HG03135 (cell line): ENCODE measurements at regions not wholly inside any gene's neighbourhood (a gene's known extent, or its start where the extent isn't known, plus 50 kb on each side); places are given as distances from the start of the nearest gene placed in this dataset.

Experiments used
- ATAC-seq: cut with Tn5 transposase; IDR thresholded peaks from one replicate; pipeline ENCODE4 v1.9.1; 2021; ENCODE audit warnings: mild to moderate bottlenecking, moderate library complexity; ENCODE audit not compliant: unreplicated experiment

DNA sequence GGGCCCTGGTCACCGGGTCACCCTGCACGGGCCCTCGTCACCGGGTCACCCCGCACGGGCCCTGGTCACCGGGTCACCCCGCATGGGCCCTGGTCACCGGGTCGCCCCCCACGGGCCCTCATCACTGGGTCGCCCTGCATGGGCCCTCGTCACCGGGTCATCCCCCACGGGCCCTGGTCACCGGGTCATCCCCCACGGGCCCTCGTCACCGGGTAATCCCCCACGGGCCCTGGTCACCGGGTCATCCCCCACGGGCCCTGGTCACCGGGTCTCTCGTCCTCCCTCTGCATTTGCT lies 77.6 kb downstream of the RIPK4 start:
- no peak for ATAC-seq

DNA sequence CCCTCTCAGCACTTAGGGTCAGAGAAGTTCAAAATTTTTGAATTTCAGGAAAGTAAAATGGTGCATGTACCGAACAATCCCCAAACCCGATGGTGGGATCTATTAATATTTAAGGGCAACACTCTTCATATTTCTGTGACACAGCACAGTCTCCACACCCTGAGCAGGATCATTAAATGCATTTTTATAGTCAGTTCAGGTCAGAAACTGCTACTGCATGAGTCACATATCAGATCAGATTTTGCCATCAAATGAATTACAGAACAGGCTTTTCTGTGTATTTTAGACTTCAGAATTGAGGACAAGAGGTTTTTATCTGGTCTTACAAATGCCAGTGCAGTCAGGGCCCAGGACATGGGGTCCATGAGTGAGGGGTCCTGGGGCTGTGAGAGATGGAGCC lies 79.2 kb downstream of the RIPK4 start:
- no peak for ATAC-seq

DNA sequence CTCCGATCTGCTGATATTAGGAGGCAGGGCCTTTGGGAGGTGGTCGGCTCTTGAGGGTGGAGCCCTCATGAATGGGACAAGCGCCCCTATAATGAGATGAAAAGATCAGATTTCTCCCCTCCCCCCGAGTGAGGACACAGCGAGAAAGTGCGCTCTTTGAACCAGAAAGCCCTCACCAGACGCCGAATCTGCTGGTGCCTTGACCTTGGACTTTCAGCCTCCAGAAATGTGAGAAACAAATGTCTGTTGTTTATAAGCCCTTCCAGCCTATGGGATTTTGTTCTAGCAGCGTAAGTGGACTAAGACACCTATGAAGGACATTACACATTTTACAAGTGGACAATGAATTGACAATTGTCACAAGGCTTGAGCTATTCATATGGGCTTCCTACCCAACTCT lies 80.2 kb downstream of the RIPK4 start:
- ATAC-seq = no peak

DNA sequence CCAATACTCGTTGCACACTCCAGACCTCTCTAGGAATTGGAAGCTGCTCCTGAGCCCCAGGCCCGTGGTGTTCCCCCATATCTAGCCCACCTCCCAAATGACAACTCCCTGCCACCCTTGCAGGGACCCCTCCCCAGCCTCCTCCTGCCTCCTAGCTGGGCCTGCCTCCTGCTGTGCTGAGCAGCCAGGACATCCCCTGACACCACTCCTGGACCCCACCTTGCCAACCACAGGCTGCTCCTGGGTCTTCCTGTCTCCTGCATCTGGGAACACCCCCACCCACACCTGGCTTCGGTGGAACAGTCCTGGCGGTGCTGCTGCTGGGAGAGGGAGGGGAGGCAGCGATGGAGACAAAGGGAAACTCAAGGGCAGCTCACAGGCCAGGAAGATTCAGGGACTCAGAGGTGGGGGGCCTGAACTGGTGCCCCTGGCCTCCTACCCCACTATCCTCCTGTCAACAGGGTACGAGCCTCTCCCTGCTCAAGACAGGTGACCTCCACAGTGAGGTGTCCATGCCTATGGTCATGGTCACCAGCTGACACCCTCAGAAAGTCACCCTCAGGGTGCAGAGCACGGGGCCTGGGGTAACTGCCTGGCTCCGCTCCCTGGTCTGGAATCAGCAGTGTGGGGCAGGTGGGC lies 81.2 kb downstream of the RIPK4 start:
- ATAC-seq = no peak

DNA sequence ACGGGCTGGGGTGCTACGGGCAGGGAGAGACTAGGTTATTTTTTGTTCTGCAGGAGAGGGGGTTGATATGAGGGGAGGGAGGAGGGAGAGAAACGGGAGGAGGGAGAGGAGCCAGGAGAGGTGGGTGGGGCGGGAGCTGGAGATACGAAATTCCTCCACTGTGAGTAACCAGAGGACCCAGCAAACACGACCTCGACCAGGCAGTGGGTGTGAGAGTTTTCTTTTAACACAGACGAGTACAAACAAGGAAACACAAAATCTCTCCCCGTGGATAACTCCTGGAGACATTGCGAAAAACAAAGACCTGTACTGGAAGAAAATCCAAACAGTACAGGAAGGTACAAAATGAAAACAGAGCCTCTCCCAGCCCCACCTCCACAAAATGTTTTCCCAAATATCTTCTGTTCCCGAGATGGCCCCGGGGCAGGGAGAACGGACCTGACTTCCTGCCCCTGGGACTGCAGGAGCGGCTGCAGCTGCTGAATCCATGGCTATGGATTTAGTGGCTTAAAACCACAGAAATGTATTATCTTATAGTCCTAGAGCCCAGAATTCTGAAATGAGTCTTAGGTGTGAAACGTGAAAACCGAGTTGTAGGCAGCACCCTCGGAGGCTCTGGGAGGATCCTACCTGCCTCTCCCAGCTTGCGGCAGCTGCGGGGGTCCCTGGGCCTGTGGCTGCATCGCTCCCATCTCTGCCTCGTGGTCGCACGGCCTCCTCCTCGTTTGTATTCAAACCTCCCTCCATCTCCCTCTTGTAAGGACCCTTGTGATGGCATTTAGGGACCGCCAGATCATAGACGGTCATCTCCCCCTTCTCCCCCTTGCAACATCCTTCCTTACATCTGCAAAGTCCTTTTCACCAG lies 82.2 kb downstream of the RIPK4 start:
- no peak for ATAC-seq

DNA sequence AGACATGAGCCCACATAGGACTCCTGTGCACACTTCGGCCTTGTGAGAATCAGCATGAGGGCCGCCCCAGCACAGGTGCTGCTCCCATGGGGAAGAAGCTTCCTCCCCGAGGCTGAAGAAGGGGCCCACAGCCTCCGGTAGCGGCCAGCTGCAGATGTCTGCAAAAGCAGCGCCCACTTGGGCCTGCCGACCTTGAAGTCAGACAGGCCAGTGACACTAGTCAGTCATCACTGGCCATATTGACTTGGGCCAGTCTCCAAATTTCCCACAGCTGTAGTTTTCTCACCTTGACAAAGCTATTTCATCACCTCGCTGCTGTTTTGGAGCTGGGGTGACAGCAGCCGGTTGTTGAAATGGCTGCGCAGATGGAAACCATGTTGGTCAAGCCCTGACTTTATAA lies 83.0 kb downstream of the RIPK4 start:
- no peak for ATAC-seq

DNA sequence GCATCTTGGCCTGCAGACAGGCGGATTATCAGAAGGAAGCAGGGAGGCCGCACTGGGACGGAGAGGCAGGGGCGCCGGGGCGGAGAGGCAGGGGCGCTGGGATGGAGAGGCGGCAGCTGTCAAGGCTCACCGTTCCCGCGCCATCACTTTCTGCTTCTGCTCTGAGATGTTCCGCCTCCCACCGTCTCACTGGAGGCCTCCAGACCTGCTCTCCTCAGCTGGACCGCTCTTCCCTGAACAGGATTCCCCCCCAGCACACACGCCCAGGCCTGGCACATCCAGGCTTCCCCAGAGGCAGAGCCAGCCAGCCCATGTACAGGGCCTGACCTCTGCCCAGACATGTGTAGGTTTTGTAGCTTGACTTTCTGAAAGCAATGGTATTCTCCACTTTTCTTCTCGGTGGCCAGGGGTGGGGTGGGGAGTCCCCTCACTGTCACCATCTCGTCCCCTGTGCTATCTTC lies 84.1 kb downstream of the RIPK4 start:
- no peak for ATAC-seq

DNA sequence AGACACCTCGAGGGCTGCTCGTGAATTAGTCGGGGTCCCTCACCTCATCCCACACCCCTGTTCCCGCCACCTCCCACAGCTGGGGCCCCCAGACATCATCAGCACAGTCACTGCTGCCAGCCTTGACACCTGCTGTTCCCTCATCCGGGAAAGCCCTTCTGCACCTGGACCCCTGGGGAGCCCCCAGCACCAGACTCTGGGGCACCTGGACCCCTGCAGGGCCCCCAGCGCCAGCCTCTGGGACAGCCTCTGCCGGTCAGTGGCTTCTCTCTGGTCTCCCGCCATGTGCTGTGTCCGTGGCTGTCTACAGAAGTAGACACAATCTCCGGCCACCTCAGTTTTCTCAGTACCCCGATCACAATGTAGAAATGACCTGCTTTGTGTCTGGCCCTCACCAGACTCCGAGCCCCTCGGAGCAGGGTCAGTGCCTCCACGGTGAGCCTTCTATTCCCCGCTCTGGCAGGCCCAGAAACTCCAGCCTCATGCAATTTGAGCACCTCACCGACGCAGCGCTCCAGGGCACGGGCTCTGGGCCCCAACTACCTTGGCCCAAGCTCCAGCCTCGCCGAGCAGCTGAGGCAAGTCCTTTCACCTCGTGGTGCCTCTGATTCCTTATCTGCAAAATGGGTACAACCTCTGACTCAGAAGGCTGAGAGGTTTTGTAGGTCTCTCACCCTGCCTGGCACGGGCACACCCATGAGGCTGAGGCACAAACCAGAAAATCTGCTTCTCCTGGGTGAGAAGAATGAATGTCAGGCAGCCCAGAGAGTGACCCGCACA lies 84.7 kb downstream of the RIPK4 start:
- no peak for ATAC-seq

DNA sequence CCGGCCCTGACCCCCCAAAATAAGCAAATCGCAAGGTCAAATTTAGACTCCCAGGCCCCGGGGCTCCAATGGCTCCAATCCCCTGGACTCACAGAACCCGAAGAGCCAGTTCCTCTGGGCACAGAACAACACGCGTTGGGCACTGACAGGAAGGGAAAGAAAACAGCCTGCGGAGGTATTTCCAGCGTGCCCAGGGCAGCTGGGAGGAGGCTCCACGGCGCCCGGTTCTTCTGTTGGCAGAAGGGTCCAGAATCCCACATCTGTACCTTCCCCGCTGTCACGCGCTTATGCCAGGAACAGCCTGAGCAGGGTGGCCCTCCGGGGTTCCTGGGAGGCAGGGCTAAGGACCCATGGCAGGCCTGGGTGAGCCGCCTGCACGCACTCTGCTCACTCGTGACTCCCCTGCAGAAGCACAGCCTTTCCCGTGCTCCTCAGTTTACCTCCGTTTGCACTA lies 85.5 kb downstream of the RIPK4 start:
- ATAC-seq = no peak

DNA sequence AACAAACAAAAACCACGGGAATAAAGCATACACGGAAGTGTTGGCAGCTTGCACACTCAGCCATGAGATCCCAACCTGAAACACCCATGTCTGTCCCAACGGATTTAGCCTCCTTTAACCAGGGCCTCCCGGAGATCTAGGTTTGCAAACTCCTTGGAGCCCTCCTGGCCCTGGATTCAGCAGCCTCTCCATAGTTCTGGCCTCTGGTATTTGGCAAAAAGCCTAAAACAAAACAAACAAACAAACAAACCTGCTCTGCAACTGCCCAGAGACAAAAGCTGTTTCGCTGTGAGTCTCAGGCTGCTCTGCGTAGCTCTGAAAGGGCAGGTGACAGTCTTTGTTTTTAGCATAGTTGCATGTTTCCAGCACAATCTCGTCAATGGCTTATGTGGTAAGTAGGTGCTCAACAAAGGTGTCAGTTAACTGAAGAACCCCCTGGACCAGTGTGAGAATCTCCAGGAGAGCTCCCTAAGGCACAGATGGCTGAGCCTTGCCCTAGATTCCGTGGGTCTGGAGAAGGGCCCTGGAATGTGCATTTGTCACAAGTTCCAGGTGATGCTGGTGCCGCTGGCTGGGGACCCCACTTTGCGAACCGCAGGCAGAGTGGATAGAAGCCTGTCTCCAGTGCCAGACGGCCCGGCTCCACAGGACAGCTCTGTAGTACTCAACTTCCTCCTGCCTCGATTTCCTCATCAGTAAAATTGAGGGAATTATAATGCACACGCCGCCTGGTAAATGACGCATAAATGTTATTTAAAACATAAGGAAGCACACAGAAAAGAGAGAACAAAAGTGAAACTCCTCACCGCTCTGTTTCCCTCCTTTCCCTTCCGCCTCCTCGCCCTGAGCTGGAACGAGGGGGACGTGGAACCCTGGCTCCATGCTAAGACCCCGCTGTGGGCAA lies 86.2 kb downstream of the RIPK4 start:
- ATAC-seq = no peak

DNA sequence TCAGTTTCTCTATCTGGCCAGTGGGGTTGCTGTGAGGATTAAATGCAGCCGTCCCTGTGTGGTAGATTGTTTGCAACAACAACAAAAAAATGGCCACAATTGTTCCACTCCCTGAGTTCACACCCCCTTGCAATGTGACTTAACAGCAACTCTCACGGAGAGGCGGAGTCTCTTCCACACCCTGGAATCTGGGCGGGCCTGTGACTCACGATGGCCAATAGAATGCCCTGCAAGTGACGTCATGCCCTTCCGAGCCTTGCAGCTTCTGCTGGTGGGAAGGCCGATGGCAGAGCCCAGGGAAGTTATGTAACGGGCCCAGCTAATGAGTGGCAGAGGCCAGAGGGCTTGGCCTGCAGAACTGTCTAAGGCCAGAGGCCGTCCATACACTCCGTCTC lies 87.9 kb downstream of the RIPK4 start:
- no peak for ATAC-seq

DNA sequence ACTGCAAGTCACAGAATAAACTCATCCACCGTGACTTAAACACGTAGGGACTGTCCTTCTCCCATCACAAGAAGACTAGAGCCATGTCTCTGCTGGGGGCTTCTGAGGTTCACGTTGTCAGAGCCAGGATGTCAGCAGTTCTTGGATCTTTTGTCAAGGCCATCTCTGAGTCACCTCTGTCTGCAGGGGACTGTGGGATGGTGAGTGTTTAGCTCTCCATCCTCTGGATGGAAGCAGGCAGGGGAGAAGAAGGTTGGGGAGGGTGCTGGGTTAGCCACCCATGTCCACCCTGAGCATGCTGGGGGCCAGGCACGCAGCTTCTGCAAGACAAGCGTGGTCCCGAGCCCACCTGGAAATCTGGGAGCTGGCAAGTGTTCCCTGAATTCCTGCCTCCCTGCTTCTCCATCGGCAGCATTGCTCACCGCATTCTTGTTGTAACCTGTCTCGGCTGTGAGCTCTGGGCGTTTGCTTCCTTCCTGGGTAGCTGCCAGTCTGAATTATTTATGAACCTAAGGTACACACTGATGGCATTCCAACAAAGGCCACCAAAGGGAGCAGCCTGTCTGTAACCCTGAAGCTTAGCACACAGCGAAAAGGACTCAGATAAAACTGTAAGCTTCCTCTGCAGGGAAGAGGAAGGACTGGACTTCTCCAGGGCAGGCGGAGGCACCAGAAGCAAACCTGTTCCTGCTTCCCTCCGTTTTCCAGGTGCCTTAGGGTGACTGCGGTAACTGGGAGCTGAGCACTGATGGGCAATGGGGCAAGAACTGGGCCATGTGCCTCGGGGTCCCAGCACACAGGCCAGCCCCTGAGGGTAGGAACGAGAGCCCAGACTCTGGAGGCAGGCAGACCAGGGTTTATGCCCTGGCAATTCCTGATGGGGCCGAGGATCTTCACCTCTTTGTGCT lies 88.6 kb downstream of the RIPK4 start:
- no peak for ATAC-seq

DNA sequence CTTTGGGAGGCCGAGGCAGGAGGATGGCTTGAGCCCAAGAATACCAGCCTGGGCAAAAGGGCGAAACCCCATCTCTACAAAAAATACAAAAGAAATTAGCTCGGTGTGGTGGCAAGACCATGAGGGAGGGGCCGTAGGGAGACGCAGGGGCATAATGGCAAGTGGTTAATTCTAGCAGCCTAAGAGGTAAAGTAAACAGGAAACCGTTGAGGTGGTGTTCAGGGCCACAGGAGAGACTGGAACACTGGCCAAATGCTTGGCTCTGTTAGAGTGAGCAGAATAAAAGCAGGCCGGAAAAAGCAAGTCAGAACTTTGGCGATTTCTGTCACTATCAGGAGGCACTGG lies 89.2 kb downstream of the RIPK4 start:
- no peak for ATAC-seq

DNA sequence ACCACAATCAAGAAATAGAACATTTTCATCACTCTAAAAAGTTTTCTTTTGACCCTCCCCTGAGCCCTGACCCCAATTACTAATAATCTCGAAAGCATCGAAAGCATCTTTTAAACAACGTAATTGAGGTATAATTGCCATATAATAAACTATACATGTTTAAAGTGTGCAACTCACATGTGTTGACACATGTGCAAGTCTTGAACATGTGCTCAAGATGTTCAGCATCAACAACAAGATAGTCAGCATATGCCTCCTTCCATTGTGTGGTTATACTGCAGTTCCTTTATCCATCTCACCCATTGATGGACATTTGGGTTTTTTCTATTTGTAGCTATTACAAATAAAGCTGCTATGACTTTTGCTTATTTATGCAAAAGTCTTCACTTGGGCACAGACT lies 90.7 kb downstream of the RIPK4 start:
- ATAC-seq = no peak

DNA sequence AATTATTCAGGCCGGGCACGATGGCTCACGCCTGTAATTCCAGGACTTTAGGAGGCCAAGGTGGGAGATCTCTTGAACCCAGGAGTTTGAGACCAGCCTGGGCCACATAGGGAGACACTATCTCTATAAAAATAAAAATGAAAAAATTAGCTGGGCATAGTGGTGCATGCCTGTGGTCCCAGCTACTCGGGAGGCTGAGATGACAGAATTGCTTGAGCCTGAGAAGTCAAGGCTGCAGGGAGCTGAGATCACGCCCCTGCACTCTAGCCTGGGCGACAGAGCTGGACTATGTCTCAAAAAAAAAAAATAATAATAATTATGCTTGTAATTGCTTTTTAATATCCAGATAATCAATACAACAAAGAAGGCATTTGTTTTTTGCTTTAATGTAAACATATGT lies 91.3 kb downstream of the RIPK4 start:
- no peak for ATAC-seq

DNA sequence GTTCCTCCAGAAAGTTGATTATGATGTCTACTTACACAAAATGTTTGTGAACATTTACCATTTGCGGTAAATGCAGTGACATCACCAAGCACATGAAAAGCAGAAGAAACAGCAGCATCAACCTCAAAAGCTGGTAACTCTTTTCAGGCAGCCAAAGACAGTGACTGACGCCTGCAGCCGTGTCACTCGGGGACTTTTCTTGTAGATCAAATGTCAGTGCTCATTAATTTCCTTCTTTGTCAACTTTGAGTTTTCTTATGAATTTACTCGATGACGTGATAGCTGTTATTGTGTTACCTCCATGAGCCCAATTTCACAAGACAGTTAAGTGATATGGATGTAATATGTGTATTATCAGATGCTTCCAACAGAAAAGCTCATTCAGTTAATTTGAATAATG lies 92.5 kb downstream of the RIPK4 start:
- no peak for ATAC-seq

DNA sequence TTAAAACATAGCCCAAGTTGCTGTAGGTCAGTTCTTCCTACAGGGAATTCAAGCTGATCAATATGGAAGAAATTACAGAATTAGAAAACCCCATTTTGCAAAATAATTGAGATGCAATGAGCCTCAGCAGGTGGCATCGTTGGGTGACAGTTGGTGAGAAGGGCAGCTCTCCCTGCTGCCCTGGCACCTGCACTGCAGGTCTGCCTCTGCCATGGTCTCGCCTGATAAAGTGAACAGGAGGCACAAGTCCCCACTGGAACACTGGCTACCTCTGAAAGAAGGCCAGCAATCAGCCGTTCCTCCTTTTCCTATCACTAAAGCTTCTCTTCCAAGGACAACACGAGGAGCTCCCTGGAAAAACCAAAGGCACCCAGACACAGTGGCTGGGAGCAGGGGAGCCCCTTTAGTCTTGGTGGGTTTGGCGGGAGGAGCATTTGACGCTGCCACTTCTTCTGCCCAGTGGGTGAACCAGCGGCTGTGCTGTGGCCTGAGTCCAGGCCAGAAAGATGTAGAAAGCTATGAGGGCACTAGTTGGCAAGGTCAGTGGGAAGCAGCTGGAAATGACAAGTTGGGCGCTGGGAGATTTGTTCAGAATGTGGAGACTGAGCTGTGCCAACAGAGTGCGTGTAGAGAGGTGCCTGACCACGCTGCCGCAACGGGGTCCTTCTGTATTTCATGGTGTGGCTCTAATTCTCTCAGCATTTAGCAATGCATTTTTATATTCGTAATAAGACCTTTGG lies 93.1 kb downstream of the RIPK4 start:
- no peak for ATAC-seq

DNA sequence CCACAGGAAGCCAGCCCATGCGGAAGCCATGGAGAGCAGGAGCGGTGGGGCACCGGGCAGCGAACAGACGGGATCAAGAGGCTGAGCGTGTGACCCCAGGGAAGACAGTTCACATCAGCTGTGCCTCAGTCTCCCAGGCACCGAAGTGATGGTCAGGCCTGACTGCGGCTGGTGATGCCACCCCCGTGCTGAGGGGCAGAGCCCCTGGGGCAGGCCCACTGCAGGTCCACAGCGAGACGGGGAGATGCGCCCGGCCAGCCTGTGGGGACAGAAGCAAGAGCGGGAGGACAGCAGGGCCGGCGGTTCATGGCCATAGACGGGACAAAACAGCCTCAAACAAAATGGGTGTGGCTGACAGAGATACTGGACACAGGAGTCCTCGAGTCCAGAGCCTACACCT lies 93.8 kb downstream of the RIPK4 start:
- no peak for ATAC-seq

DNA sequence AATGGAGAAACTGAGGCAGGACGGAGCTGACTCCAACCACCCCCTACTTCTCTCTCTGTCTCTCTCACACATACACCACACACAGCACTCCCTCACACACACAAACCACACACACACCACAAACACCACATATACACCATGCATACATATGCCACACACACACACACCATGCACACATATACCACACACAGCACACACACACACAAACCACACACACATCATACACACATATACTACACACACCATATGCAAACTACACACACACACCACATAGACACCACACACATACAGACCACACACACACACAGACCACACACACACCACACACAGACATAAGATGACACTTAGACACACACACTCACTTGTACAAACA lies 94.3 kb downstream of the RIPK4 start:
- no peak for ATAC-seq
